GM12865 (cell line): ENCODE measurements at regions not wholly inside any gene's neighbourhood (a gene's known extent, or its start where the extent isn't known, plus 50 kb on each side); places are given as distances from the start of the nearest gene placed in this dataset.

Source experiments
- DNase-seq: peaks from one replicate; pipeline ENCODE4 v3.0.0; 2010; ENCODE audit warnings: low read depth
- H3K4me3 ChIP-seq: 2 replicates; pipeline ENCODE4 v1.5.1; 2011; ENCODE audit warnings: mild to moderate bottlenecking, low read depth, low read length, control low read depth
- CTCF ChIP-seq: IDR thresholded peaks from 2 replicates; pipeline ENCODE4 v1.5.1; 2011; ENCODE audit warnings: low read length, control low read depth, low read depth, inconsistent platforms; ENCODE audit not compliant: insufficient read depth; ENCODE audit errors: missing control alignments

DNA sequence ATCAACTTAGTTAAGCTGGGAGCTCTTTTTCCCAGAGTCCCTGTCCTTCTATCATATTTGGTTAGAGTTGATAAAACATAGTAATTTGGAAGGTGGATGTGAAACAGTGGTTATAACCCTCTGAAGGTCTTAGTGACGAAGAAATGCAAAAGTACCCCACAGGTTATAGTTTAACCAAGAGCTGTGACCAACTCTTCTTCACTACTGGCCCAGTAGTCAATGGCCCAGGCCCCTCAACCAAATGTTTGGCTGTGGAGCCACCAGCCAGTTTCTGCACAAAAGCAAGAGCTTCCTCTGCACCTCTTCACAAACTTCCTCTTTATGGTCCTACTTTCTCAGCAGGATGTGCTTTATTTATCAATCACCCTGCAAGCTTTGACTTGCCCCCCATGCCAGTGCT is 132.6 kb downstream of the BMP4 start:
- TF ChIP-seq CTCF = no peak
- peak; percentile 23 for DNase-seq
- H3K4me3 ChIP-seq = no peak overlapping the region

DNA sequence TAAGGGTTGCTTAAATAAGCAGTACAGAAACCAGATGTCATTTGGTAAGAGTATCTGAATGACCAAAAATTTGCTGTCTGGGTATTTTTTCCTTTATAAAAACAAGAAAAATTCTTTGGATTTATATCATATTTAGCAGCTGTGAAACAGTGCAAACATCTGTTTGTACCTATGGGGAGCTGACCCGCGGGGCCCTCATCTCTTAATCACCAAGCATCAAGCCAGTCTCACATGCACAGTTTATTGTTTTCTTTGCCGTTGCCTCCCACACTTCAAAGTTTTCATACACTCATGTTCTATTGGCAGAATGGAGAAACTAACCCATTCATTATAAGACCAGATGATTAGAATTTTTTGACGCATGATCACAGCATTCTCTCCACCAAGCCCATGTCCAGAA is 142.2 kb downstream of the BMP4 start:
- no peak for DNase-seq
- no peak overlapping the region for H3K4me3 ChIP-seq
- no peak for TF ChIP-seq CTCF

- no peak overlapping the region for H3K4me3 ChIP-seq
- DNase-seq = no peak
- no peak for TF ChIP-seq CTCF
Measured at GRCh38 chr14:53810221-53810620, 146.4 kb downstream of the BMP4 start.

DNA sequence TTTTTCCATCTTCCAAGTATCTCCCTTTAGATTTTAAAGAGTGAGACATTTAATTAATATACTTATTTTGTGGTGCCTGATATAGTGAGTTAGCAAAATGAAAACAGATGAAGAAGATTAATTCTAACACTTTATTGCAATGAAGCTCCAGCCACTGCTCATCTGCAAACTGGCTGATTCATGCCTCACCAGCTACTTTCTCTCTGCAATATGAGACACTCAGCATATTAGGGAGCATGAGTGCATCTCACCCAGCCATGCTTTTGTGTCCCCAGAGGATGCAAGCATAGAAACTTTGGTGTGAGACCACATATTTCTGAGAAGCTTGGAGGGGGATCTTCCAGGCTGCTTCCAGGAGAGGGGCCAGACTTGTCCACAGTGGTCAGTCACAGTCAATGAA is 148.6 kb downstream of the BMP4 start:
- no peak for TF ChIP-seq CTCF
- DNase-seq = no peak
- no peak overlapping the region for H3K4me3 ChIP-seq

GRCh38 chr14:53807542-53807941 is 149.1 kb downstream of the BMP4 start:
- no peak for DNase-seq
- no peak for TF ChIP-seq CTCF
- H3K4me3 ChIP-seq = no peak overlapping the region

DNA sequence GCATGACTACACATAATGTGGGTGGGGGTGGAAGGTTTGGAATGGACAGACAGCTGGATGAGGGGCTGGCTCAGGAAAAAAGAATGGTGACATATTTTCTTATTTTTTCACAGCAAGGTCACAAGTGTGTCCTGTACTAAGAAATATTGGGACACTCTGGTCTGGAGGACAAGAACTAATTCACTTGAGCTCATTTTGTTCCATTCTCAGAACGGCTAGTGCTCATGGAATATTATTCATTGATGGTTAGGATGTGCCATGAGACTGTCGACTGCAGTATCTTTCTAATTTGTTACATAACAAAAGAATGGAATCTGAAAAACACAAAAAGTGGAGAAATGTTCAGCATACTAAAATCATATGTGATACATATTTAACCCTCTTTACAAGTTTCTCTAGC is 149.5 kb downstream of the BMP4 start:
- no peak for DNase-seq
- H3K4me3 ChIP-seq = no peak overlapping the region
- no peak for TF ChIP-seq CTCF

DNA sequence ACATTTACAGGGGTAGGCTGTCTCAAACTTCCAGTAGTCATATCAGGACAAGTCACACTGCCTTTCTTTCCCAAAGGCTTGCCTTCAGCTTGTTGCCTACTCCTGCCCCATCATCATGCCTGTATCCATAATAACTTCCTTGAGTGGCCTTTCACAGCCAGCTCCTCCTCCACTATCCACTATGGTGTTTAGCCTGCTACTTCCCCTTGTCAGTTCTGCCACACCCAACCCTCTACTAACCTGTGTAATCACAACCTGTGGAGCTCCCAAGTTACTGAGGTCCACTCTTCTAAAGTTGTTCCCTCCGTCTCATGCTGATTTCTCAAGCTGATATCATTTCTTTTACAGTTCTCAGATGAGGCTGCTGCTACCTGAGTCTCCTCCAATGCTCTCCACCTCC is 159.9 kb downstream of the BMP4 start:
- no peak for TF ChIP-seq CTCF
- H3K4me3 ChIP-seq = no peak overlapping the region
- DNase-seq = no peak
